ENCODE measurements at regions not wholly inside any gene's neighbourhood (a gene's known extent, or its start where the extent isn't known, plus 50 kb on each side); places are given as distances from the start of the nearest gene placed in this dataset.

- intact Hi-C loops (cut with DNase I), result no loop called here
- DNase-seq (ENCODE audit: missing footprints) (no peak), ATAC-seq (no peak)
Measured at GRCh38 chr7:25963733-25964132, 188.3 kb upstream of the NFE2L3 start.

GRCh38 chr7:25964483-25964991 lies 187.5 kb upstream of the NFE2L3 start:
- intact Hi-C loops (cut with DNase I), result no loop called here
- peak; percentile 37 for ATAC-seq
- no peak for DNase-seq (ENCODE audit: missing footprints)

GRCh38 chr7:25965405-25966123 lies 186.4 kb upstream of the NFE2L3 start:
- intact Hi-C loops (cut with DNase I), result no loop called here
- ATAC-seq, result no peak

GRCh38 chr7:25966469-25966868 lies 185.5 kb upstream of the NFE2L3 start:
- no peak for DNase-seq (ENCODE audit: missing footprints)
- intact Hi-C loops (cut with DNase I), result no loop called here
- ATAC-seq, result no peak

More at GRCh38 chr7:25965405-25966123, 186.4 kb upstream of the NFE2L3 start:
- no peak for DNase-seq (ENCODE audit: missing footprints)

GRCh38 chr7:25967278-25968204 lies 184.5 kb upstream of the NFE2L3 start:
- intact Hi-C loops (cut with DNase I), result no loop called here
- DNase-seq (ENCODE audit: missing footprints), result no peak
- ATAC-seq, result no peak

GRCh38 chr7:25968205-25968993 lies 183.6 kb upstream of the NFE2L3 start:
- DNase-seq (ENCODE audit: missing footprints), result no peak
- ATAC-seq, result no peak
- intact Hi-C loops (cut with DNase I), result no loop called here

GRCh38 chr7:25970356-25970755 lies 181.6 kb upstream of the NFE2L3 start:
- intact Hi-C loops (cut with DNase I), result no loop called here
- no peak for ATAC-seq
- no peak for DNase-seq (ENCODE audit: missing footprints)

GRCh38 chr7:25970911-25971310 lies 181.1 kb upstream of the NFE2L3 start:
- DNase-seq (ENCODE audit: missing footprints) (no peak), ATAC-seq (no peak)
- intact Hi-C loops (cut with DNase I), result no loop called here

- no peak for ATAC-seq
- intact Hi-C loops (cut with DNase I), result no loop called here
- no peak for DNase-seq (ENCODE audit: missing footprints)
Measured at GRCh38 chr7:25976630-25977029, 175.4 kb upstream of the NFE2L3 start.

GRCh38 chr7:25978466-25978865 lies 173.5 kb upstream of the NFE2L3 start:
- ATAC-seq, result no peak
- intact Hi-C loops (cut with DNase I), result no loop called here
- no peak for DNase-seq (ENCODE audit: missing footprints)

- DNase-seq (ENCODE audit: missing footprints), result no peak
- no peak for ATAC-seq
- intact Hi-C loops (cut with DNase I), result no loop called here
Measured at GRCh38 chr7:25979605-25980004, 172.4 kb upstream of the NFE2L3 start.

- intact Hi-C loops (cut with DNase I), result no loop called here
- ATAC-seq (no peak), DNase-seq (ENCODE audit: missing footprints) (no peak)
Measured at GRCh38 chr7:25982684-25983083, 169.3 kb upstream of the NFE2L3 start.

- intact Hi-C loops (cut with DNase I), result no loop called here
Measured at GRCh38 chr7:25985196-25985595, 166.8 kb upstream of the NFE2L3 start.

GRCh38 chr7:25988640-25989039 lies 163.4 kb upstream of the NFE2L3 start:
- ATAC-seq, result no peak
- DNase-seq (ENCODE audit: missing footprints), result no peak
- intact Hi-C loops (cut with DNase I), result no loop called here

More at GRCh38 chr7:25985196-25985595, 166.8 kb upstream of the NFE2L3 start:
- ATAC-seq, result no peak
- DNase-seq (ENCODE audit: missing footprints), result no peak

- DNase-seq (ENCODE audit: missing footprints) (no peak), ATAC-seq (no peak)
- intact Hi-C loops (cut with DNase I), result no loop called here
Measured at GRCh38 chr7:25989140-25989705, 162.8 kb upstream of the NFE2L3 start.

GRCh38 chr7:25994433-25994994 lies 157.5 kb upstream of the NFE2L3 start:
- intact Hi-C loops (cut with DNase I), result no loop called here
- DNase-seq (ENCODE audit: missing footprints) (no peak), ATAC-seq (no peak)

- ATAC-seq (no peak), DNase-seq (ENCODE audit: missing footprints) (no peak)
- intact Hi-C loops (cut with DNase I), result no loop called here
Measured at GRCh38 chr7:25995216-25995615, 156.8 kb upstream of the NFE2L3 start.

- intact Hi-C loops (cut with DNase I), result no loop called here
- no peak for ATAC-seq
- DNase-seq (ENCODE audit: missing footprints), result no peak
Measured at GRCh38 chr7:25996006-25996408, 156.0 kb upstream of the NFE2L3 start.

Measured in Right ventricle myocardium inferior (tissue), 1 donor.